Mucosa of rectum (tissue), 2 donors: ENCODE measurements at regions not wholly inside any gene's neighbourhood (a gene's known extent, or its start where the extent isn't known, plus 50 kb on each side); places are given as distances from the start of the nearest gene placed in this dataset.

Experiments
- H3K27ac ChIP-seq, 2 donors: one replicate each; pipeline ENCODE4 v1.7.0; 2013; ENCODE audit warnings: inconsistent platforms in 2 of 2, low read depth in 2 of 2, low read length in 2 of 2
- H3K27me3 ChIP-seq, 2 donors: one replicate each; pipeline ENCODE4 v1.7.0; 2013; ENCODE audit warnings: low read length in 2 of 2; ENCODE audit not compliant: control insufficient read depth in 2 of 2, insufficient read depth in 2 of 2
- H3K36me3 ChIP-seq, 2 donors: one replicate each; pipeline ENCODE4 v1.7.0; 2013; ENCODE audit warnings: low read length in 2 of 2; ENCODE audit not compliant: control insufficient read depth in 2 of 2, insufficient read depth in 2 of 2
- H3K4me1 ChIP-seq, 2 donors: one replicate each; pipeline ENCODE4 v1.7.0; 2013; ENCODE audit warnings: low read length in 2 of 2, mild to moderate bottlenecking in 1 of 2; ENCODE audit not compliant: control insufficient read depth in 2 of 2, insufficient read depth in 2 of 2
- H3K4me3 ChIP-seq, 2 donors: one replicate each; pipeline ENCODE4 v1.7.0; 2013; ENCODE audit warnings: low read length in 2 of 2
- H3K9ac ChIP-seq, 2 donors: one replicate each; pipeline ENCODE4 v1.7.0; 2013; ENCODE audit warnings: low read length in 2 of 2, low read depth in 1 of 2, mild to moderate bottlenecking in 1 of 2
- H3K9me3 ChIP-seq, 2 donors: one replicate each; pipeline ENCODE4 v1.7.0; 2013; ENCODE audit warnings: low read length in 2 of 2; ENCODE audit not compliant: control insufficient read depth in 2 of 2
- donor health status: healthy.
- donor health status: Normal muscosa, but diverticular disease.

DNA sequence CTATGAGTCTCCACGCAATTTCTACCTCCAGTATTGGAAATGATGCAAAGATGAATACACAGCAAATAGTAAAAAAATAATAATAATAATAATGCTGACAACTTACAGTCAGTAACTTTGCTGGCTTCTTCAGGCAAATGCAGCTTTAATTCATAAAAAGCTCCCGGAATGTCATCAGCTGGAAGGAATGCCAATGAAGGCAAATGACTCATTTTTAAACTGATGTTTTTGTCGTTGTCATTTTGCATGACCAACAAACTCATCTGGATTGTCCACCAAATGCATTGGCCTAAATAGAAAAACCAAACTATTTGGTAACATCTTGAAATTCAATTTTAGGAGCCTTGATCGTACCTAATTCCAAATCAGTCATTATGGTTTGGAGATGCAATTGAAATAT lies 217.1 kb downstream of the ALDH8A1 start:
- Histone ChIP-seq H3K9ac (no peak overlapping the region), H3K4me3 (no peak overlapping the region), H3K4me1 (no peaks in the 10 kb centered on the region)

DNA sequence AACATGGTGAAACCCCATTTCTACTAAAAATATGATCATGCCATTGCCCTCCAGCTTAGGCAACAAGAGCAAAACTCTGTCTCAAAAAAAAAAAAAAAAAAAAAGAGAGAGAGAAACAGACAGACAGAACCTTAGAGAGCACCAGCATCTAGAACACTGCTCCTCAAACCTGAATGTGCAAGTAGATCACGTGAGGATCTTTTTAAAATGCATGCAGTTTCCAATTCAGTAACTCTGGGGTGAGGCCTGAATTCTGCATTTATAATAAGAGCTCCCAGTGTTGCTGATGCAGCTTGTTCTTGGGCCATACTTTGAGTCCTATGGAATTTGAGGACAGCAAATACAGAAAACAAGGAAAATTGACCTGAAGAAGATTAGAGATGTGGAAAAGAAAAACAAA lies 218.3 kb downstream of the ALDH8A1 start:
- no peaks in the 10 kb centered on the region for H3K36me3 ChIP-seq
- no peak overlapping the region for H3K4me3 ChIP-seq
- H3K27me3 ChIP-seq: no peaks in the 10 kb centered on the region
- H3K27ac ChIP-seq: no peak overlapping the region
- H3K9me3 ChIP-seq: no peaks in the 10 kb centered on the region
- no peaks in the 10 kb centered on the region for H3K4me1 ChIP-seq
- no peak overlapping the region for H3K9ac ChIP-seq

More for the DNA sequence above, 217.1 kb downstream of the ALDH8A1 start:
- H3K27ac ChIP-seq: no peak overlapping the region
- H3K36me3 ChIP-seq: no peaks in the 10 kb centered on the region
- no peaks in the 10 kb centered on the region for H3K27me3 ChIP-seq
- H3K9me3 ChIP-seq: no peaks in the 10 kb centered on the region

DNA sequence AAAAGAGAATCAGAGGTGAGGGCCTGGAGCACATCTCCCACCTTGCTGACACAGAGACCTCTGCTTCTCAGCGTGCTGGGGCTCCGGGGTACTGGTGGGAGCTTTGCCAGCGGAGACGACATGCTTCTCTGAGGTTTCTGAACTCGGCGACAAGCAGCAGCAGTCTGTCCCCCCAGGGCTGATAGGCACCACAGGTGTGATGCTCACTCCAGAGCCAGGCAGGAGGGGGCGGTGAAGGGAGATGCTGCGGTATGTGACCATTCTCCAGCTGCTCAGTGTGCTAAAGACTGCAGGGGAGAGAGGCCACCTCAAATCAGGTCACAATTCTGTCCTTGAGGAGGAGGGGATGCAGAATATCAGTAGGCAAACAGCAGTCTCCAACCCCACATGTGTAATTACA lies 219.9 kb downstream of the ALDH8A1 start:
- H3K9ac ChIP-seq: no peak overlapping the region
- no peaks in the 10 kb centered on the region for H3K9me3 ChIP-seq
- no peak overlapping the region for H3K4me3 ChIP-seq
- no peak overlapping the region for H3K27ac ChIP-seq
- no peaks in the 10 kb centered on the region for H3K27me3 ChIP-seq
- peaks cover 0 to 1% of the 10 kb centered on the region in 2 donors for H3K4me1 ChIP-seq
- H3K36me3 ChIP-seq: no peaks in the 10 kb centered on the region

DNA sequence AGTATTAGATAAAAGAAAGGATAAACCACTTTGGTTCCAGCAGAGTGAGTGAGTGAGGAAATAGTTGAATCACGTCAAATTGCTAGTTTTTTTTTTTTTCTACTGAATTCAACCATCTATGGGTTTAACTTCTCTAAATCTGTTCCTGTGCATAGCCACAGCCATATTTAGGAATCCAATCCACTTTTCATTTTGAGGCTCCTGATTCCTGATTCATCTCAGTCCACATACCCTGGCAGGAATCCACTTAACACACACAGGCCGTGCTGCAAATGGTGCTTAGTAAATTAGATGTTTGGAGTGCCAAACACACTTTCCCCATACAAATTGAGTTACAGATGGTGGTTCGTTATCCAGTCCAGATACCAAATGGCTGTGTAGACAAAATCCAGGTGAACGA lies 220.3 kb downstream of the ALDH8A1 start:
- Histone ChIP-seq H3K27me3 (no peaks in the 10 kb centered on the region), H3K9ac (no peak overlapping the region)

DNA sequence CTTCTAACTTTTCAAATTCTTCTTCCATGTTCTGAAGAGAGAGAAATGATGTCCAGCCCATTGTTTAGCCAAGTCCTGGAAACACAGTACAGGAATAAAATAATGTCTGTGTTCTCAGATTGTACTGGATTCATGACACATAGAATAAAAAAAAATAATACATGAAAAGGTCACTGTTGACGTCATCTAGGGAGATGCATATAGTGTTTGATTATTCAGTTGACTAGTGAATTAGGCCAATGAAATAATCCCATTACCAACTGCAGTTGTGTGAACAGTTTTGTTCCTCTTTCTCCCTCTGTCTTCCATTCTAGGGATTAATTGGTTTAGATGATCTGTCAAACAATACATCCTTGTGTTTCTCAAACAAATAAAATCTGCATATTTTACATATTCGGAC lies 222.8 kb downstream of the ALDH8A1 start:
- Histone ChIP-seq H3K4me3 (no peak overlapping the region), H3K27ac (no peak overlapping the region), H3K9me3 (no peaks in the 10 kb centered on the region), H3K36me3 (no peaks in the 10 kb centered on the region), H3K27me3 (no peaks in the 10 kb centered on the region), H3K9ac (no peak overlapping the region), H3K4me1 (peaks cover 0 to 6% of the 10 kb centered on the region in 2 donors)

More for the DNA sequence above, 220.3 kb downstream of the ALDH8A1 start:
- H3K9me3 ChIP-seq: no peaks in the 10 kb centered on the region
- no peak overlapping the region for H3K4me3 ChIP-seq
- peaks cover 0 to 4% of the 10 kb centered on the region in 2 donors for H3K4me1 ChIP-seq
- H3K36me3 ChIP-seq: no peaks in the 10 kb centered on the region
- no peak overlapping the region for H3K27ac ChIP-seq

DNA sequence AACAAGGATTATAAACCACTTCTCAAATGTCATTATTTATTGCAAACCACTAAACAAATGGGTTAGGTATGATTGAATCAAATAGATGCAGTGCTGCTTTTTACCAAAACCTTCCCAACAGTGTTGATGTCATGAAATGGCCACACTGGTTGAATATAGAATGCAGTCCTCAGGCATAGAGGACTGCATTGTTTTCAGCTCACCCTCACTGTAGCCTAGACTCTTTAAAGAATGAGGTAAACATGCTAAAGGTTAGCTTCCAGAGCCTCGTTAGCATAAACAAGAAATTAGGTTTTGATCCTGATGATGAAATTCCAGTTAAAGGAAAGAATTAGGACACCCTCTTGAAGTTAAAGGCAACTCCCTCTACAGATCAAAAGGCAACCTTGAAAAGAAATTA lies 224.3 kb downstream of the ALDH8A1 start:
- Histone ChIP-seq H3K9me3 (no peaks in the 10 kb centered on the region), H3K4me1 (peaks cover 0 to 6% of the 10 kb centered on the region in 2 donors), H3K4me3 (no peak overlapping the region), H3K27ac (no peak overlapping the region), H3K9ac (no peak overlapping the region), H3K36me3 (no peaks in the 10 kb centered on the region), H3K27me3 (no peaks in the 10 kb centered on the region)

DNA sequence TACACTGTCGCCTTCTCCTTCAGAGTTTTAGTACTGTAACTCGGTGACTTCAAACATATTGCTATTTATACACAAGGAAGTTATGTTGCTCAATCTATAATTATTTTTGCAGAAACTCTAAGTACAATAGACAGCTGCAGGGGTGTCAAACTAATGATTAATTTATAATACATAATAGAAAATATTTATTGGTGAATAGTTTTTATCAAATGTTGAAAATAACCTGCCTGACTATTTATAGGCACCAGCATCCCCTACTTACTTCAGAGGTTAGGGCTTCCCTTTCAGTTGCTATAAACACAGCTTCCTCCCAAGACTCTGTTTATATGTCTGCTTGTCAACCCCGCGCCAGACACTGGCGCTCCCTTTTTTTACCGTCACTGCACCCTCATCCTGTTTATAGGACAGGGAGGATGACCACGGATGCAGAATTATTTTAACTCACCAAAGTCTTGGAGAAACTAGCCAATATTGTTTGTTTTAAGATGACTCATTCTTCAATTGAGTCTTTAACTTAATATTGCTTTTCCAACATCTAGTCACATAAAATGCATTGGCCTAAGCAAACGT lies 225.0 kb downstream of the ALDH8A1 start:
- H3K9me3 ChIP-seq: no peaks in the 10 kb centered on the region
- no peak overlapping the region for H3K9ac ChIP-seq
- no peak overlapping the region for H3K4me3 ChIP-seq
- peaks cover 0 to 6% of the 10 kb centered on the region in 2 donors for H3K4me1 ChIP-seq
- H3K27ac ChIP-seq: no peak overlapping the region
- H3K36me3 ChIP-seq: no peaks in the 10 kb centered on the region
- no peaks in the 10 kb centered on the region for H3K27me3 ChIP-seq

DNA sequence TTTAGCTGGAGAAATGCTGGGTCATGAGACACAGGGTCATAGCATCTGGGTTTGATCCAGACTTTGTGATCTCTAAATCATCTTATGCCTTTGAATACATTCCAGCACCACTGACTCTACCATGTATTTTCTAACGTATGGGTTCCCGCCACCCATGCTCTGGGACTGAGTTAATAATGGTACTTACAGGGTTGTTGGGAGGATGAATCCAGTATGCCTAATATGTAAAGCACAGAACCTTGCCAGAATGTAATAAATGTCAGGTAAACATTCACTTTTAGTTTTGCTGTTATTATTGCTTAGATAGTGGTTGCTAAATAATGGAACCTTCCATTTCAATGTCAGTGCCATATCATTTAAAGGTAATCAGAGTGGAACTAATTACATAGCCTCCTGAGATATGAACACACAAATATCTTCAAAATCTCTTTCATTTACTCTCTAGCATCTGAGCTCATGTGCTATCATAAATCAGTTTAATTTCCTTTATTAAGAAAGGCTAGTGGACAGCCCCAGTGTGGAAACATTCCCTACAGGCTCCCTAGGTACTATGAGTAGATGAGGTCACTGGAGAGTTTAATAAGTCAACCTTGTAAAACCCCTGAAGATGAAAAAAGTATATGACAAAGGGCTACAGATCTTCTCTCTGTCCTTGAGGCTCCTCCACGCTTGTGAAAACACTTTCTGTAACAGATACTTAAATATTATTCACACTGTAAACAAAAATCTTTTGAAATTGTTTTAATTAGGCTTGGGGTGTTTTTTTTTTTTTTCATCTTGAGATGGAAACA lies 226.6 kb downstream of the ALDH8A1 start:
- H3K4me1 ChIP-seq: peaks cover 0 to 6% of the 10 kb centered on the region in 2 donors
- H3K27ac ChIP-seq: no peak overlapping the region
- H3K36me3 ChIP-seq: no peaks in the 10 kb centered on the region
- no peaks in the 10 kb centered on the region for H3K9me3 ChIP-seq
- H3K9ac ChIP-seq: no peak overlapping the region
- H3K27me3 ChIP-seq: no peaks in the 10 kb centered on the region
- no peak overlapping the region for H3K4me3 ChIP-seq

DNA sequence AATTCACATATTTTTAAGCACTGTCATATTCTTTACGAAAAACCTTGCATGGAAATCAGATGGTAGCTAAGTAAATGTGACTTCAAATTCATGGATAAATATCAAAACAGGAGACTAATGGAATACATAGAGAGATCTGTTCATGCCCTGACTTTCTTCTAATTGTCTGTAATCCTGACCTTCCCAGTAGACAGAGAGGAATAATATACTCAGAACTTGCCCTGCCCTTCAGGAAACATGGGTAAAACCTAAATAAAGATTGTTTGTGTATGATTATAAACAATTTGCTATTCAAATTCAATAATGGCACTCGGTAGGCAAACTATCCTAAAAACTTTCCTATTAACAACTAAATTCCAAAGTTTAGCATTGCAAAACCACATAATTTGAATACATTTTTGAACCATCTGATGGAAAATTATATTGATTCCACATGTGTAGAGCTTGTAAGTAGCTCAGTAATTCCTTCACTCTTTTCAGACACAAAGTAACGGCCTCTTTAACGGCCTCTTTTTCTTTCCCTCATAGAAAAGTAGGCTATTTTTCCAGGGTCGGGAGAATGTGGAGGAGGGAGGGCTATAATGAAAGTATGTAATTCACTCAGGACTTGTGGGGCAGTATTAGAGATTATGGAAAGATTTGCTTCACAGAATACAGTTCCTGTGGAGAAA lies 227.6 kb downstream of the ALDH8A1 start:
- Histone ChIP-seq H3K36me3 (no peaks in the 10 kb centered on the region), H3K27ac (no peak overlapping the region), H3K4me3 (no peak overlapping the region), H3K9ac (no peak overlapping the region), H3K27me3 (no peaks in the 10 kb centered on the region), H3K9me3 (no peaks in the 10 kb centered on the region), H3K4me1 (peaks cover 0 to 6% of the 10 kb centered on the region in 2 donors)

DNA sequence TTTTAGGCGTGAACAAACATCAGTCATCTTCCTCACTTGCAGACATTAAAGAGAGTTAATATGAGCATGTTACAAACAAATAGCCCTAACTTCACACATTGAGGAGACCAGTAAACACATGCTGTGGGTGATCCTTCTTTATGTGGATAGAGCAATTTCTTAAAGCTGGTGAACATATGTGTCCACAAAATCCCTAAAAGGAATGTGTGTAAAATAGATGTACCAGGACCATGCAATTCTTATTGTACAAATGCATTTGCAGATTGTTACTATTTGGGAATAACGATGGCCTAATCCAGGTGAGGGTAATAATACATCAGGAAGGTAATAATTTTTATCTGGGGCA lies 228.9 kb downstream of the ALDH8A1 start:
- peaks cover 0 to 6% of the 10 kb centered on the region in 2 donors for H3K4me1 ChIP-seq
- no peaks in the 10 kb centered on the region for H3K27me3 ChIP-seq

More for the DNA sequence above, 228.9 kb downstream of the ALDH8A1 start:
- Histone ChIP-seq H3K9me3 (no peaks in the 10 kb centered on the region), H3K4me3 (no peak overlapping the region), H3K27ac (no peak overlapping the region), H3K36me3 (no peaks in the 10 kb centered on the region), H3K9ac (no peak overlapping the region)
